Hepatocyte (in vitro differentiated cells): ENCODE measurements at regions not wholly inside any gene's neighbourhood (a gene's known extent, or its start where the extent isn't known, plus 50 kb on each side); places are given as distances from the start of the nearest gene placed in this dataset.

Experiments
- DNase-seq: peaks from one replicate; pipeline ENCODE4 v3.0.0-alpha.2; 2016; ENCODE audit warnings: low spot score
- H2AFZ ChIP-seq: fragments of 200-600 bp; sonication (generic); 2 replicates; pipeline ENCODE4 v1.6.0; 2016; ENCODE audit warnings: antibody characterized with exemption, mild to moderate bottlenecking
- H3K27ac ChIP-seq: fragments of 200-600 bp; sonication (generic); 2 replicates; pipeline ENCODE4 v1.5.1; 2016; ENCODE audit warnings: mild to moderate bottlenecking
- H3K27me3 ChIP-seq: fragments of 200-600 bp; sonication (generic); 2 replicates; pipeline ENCODE4 v1.6.1; 2016
- H3K36me3 ChIP-seq: fragments of 200-600 bp; sonication (generic); replicated peaks from 2 replicates; pipeline ENCODE4 v1.5.1; 2016; ENCODE audit warnings: low read depth; ENCODE audit not compliant: insufficient read depth
- H3K4me1 ChIP-seq: fragments of 200-600 bp; sonication (generic); 2 replicates; pipeline ENCODE4 v1.5.1; 2016; ENCODE audit warnings: mild to moderate bottlenecking, moderate library complexity; ENCODE audit not compliant: insufficient read depth
- H3K4me2 ChIP-seq: fragments of 200-600 bp; sonication (generic); 2 replicates; pipeline ENCODE4 v1.6.0; 2016
- H3K4me3 ChIP-seq: fragments of 200-600 bp; sonication (generic); 2 replicates; pipeline ENCODE4 v1.5.1; 2016; ENCODE audit warnings: mild to moderate bottlenecking
- H3K79me2 ChIP-seq: fragments of 200-600 bp; sonication (generic); 2 replicates; pipeline ENCODE4 v1.6.0; 2017; ENCODE audit warnings: mild to moderate bottlenecking
- H3K9me2 ChIP-seq: fragments of 200-600 bp; sonication (generic); replicated peaks from 2 replicates; pipeline ENCODE4 v1.6.0; 2017; ENCODE audit warnings: mild to moderate bottlenecking; ENCODE audit not compliant: insufficient read depth
- H3K9me3 ChIP-seq: fragments of 200-600 bp; sonication (generic); 2 replicates; pipeline ENCODE4 v1.5.1; 2016; ENCODE audit warnings: low read depth, mild to moderate bottlenecking
- H4K20me1 ChIP-seq: fragments of 200-600 bp; sonication (generic); 2 replicates; pipeline ENCODE4 v1.6.0; 2016; ENCODE audit warnings: mild to moderate bottlenecking; ENCODE audit not compliant: insufficient read depth, poor library complexity, severe bottlenecking
- EZH2 ChIP-seq: fragments of 200-600 bp; sonication (generic); IDR thresholded peaks from 2 replicates; pipeline ENCODE4 v1.6.1; 2016; ENCODE audit warnings: antibody characterized with exemption, mild to moderate bottlenecking, borderline replicate concordance
- EZH2phosphoT487 ChIP-seq: fragments of 200-600 bp; sonication (generic); IDR thresholded peaks from one replicate; pipeline ENCODE4 v1.6.1; 2018; ENCODE audit warnings: antibody characterized with exemption, mild to moderate bottlenecking, low read depth, moderate library complexity; ENCODE audit not compliant: unreplicated experiment, severe bottlenecking
- WGBS: methylation state at CpG from one replicate; pipeline ENCODE4 v1.1.6; 2016; ENCODE audit warnings: low lambda C conversion rate; ENCODE audit errors: missing lambda C conversion rate; 5-methylcytosine and 5-hydroxymethylcytosine counted together
- TF ChIP-seq, protein P1 (sequence below): fragments of 200-600 bp; sonication (generic); IDR thresholded peaks from 2 replicates; pipeline ENCODE4 v1.5.1; 2016; ENCODE audit warnings: antibody characterized with exemption, mild to moderate bottlenecking; ENCODE audit not compliant: poor library complexity

GRCh38 chr1:242770366-242770765 is 245.9 kb upstream of the PLD5 start:
- 62% methylated on average over 1 of the region's 1 CpG for WGBS
- Histone ChIP-seq H4K20me1 (no peaks in the 10 kb centered on the region), H2AFZ (no peak overlapping the region), H3K4me3 (no peak overlapping the region), H3K36me3 (no peaks in the 10 kb centered on the region), H3K27ac (no peak overlapping the region), H3K9me3 (no peaks in the 10 kb centered on the region), H3K4me2 (no peak overlapping the region), H3K9me2 (no peaks in the 10 kb centered on the region), H3K27me3 (no peaks in the 10 kb centered on the region), H3K79me2 (no peaks in the 10 kb centered on the region), H3K4me1 (no peaks in the 10 kb centered on the region)
- TF ChIP-seq EZH2phosphoT487 (no peak), EZH2 (no peak)
- TF ChIP-seq, protein P1, sequence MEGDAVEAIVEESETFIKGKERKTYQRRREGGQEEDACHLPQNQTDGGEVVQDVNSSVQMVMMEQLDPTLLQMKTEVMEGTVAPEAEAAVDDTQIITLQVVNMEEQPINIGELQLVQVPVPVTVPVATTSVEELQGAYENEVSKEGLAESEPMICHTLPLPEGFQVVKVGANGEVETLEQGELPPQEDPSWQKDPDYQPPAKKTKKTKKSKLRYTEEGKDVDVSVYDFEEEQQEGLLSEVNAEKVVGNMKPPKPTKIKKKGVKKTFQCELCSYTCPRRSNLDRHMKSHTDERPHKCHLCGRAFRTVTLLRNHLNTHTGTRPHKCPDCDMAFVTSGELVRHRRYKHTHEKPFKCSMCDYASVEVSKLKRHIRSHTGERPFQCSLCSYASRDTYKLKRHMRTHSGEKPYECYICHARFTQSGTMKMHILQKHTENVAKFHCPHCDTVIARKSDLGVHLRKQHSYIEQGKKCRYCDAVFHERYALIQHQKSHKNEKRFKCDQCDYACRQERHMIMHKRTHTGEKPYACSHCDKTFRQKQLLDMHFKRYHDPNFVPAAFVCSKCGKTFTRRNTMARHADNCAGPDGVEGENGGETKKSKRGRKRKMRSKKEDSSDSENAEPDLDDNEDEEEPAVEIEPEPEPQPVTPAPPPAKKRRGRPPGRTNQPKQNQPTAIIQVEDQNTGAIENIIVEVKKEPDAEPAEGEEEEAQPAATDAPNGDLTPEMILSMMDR: no peak
- DNase-seq: no peak

GRCh38 chr1:242764161-242764560 is 239.7 kb upstream of the PLD5 start:
- no peaks in the 10 kb centered on the region for H3K9me3 ChIP-seq
- H3K27me3 ChIP-seq: no peaks in the 10 kb centered on the region
- no peaks in the 10 kb centered on the region for H3K9me2 ChIP-seq
- H3K4me1 ChIP-seq: no peaks in the 10 kb centered on the region
- 89% methylated on average over 1 of the region's 1 CpG for WGBS
- no peak overlapping the region for H3K4me3 ChIP-seq
- no peaks in the 10 kb centered on the region for H3K79me2 ChIP-seq
- no peak overlapping the region for H2AFZ ChIP-seq
- no peak overlapping the region for H3K4me2 ChIP-seq
- TF ChIP-seq EZH2 (no peak), EZH2phosphoT487 (no peak)
- TF ChIP-seq, protein P1: no peak
- H3K36me3 ChIP-seq: no peaks in the 10 kb centered on the region
- H3K27ac ChIP-seq: no peak overlapping the region
- no peaks in the 10 kb centered on the region for H4K20me1 ChIP-seq
- no peak for DNase-seq

DNA sequence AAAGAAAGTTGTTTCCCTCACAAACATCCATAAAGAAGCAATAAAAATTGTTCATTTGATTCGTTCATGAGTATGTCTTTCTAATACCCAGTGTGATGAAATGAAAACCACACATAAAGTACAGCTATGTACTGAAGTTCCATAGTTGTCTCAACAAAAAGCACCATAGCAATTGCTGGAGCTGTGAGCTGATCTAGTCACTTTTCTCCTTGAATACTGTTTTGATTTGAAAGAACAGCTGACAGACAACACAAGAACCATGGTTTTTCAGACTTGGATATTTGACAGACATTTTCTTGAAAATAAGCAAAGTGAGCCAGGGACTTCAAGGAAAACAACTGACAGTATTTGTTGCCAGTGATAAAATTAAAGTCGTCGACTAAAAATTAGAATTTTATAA is 237.1 kb upstream of the PLD5 start:
- TF ChIP-seq, protein P1: no peak
- TF ChIP-seq EZH2phosphoT487: no peak
- no peak for TF ChIP-seq EZH2
- no peak overlapping the region for H3K27ac ChIP-seq
- no peaks in the 10 kb centered on the region for H3K36me3 ChIP-seq
- no peaks in the 10 kb centered on the region for H3K9me3 ChIP-seq
- no peaks in the 10 kb centered on the region for H3K79me2 ChIP-seq
- H3K4me3 ChIP-seq: no peak overlapping the region
- no peak overlapping the region for H2AFZ ChIP-seq
- no peaks in the 10 kb centered on the region for H3K27me3 ChIP-seq
- no peak for DNase-seq
- H3K4me2 ChIP-seq: no peak overlapping the region
- H3K9me2 ChIP-seq: no peaks in the 10 kb centered on the region
- no peaks in the 10 kb centered on the region for H4K20me1 ChIP-seq
- 87% methylated on average over 3 of the region's 3 CpGs for WGBS
- no peaks in the 10 kb centered on the region for H3K4me1 ChIP-seq

GRCh38 chr1:242754926-242755325 is 230.4 kb upstream of the PLD5 start:
- Histone ChIP-seq H3K79me2 (no peaks in the 10 kb centered on the region), H3K27me3 (no peaks in the 10 kb centered on the region), H3K4me3 (no peak overlapping the region), H3K4me1 (no peaks in the 10 kb centered on the region), H3K9me2 (no peaks in the 10 kb centered on the region), H2AFZ (no peak overlapping the region), H4K20me1 (no peaks in the 10 kb centered on the region), H3K36me3 (no peaks in the 10 kb centered on the region), H3K9me3 (no peaks in the 10 kb centered on the region), H3K27ac (no peak overlapping the region), H3K4me2 (no peak overlapping the region)
- DNase-seq: no peak
- WGBS: 79% methylated on average over 5 of the region's 5 CpGs
- TF ChIP-seq, protein P1: no peak
- TF ChIP-seq EZH2phosphoT487: no peak
